Gastroesophageal sphincter (tissue), 4 donors: ENCODE measurements at regions not wholly inside any gene's neighbourhood (a gene's known extent, or its start where the extent isn't known, plus 50 kb on each side); places are given as distances from the start of the nearest gene placed in this dataset.

Experiments used
- ATAC-seq: fragments of 150-250 bp; one replicate; pipeline ENCODE4 v1.9.1; 2016; ENCODE audit warnings: mild to moderate bottlenecking, moderate library complexity
- H3K27ac ChIP-seq, 4 donors: fragments of 200-600 bp; sonication (generic) in 3 of 4; 1 replicate in 3 of 4; 2 replicates in 1 of 4; pipeline ENCODE4 v1.5.1; 2016 to 2019
- H3K27me3 ChIP-seq: fragments of 200-600 bp; sonication (generic); one replicate; pipeline ENCODE4 v1.5.1; 2019
- H3K36me3 ChIP-seq, 2 donors: fragments of 200-600 bp; sonication (generic); one replicate each; pipeline ENCODE4 v1.5.1; 2019; ENCODE audit warnings: control low read depth in 1 of 2
- H3K4me1 ChIP-seq, 3 donors: fragments of 200-600 bp; sonication (generic); 1 replicate in 2 of 3; 2 replicates in 1 of 3; pipeline ENCODE4 v1.5.1; 2016 to 2019; ENCODE audit warnings: control low read depth in 2 of 3
- H3K4me3 ChIP-seq, 2 donors: fragments of 200-600 bp; sonication (generic); one replicate each; pipeline ENCODE4 v1.5.1; 2019; ENCODE audit warnings: mild to moderate bottlenecking in 1 of 2, moderate library complexity in 1 of 2
- H3K9me3 ChIP-seq, 3 donors: fragments of 200-600 bp; sonication (generic); one replicate each; pipeline ENCODE4 v1.5.1; 2017 to 2019; ENCODE audit warnings: control low read depth in 2 of 3
- CTCF ChIP-seq, 4 experiments: fragments of 200-600 bp in 2 of 4; fragments of 450-650 bp in 2 of 4; sonication (generic) in 1 of 4; IDR thresholded peaks; one replicate each; pipeline ENCODE4 v1.5.1; 2017 to 2019; ENCODE audit warnings: antibody characterized with exemption in 4 of 4, mild to moderate bottlenecking in 2 of 4, moderate library complexity in 2 of 4
- EP300 ChIP-seq: sonication (generic); formaldehyde crosslinking; IDR thresholded peaks from one replicate; pipeline ENCODE4 v1.6.1; 2017; ENCODE audit warnings: antibody characterized with exemption, mild to moderate bottlenecking
- POLR2A ChIP-seq, 2 donors: fragments of 450-650 bp; IDR thresholded peaks; one replicate each; pipeline ENCODE4 v1.6.1; 2017; ENCODE audit warnings: antibody characterized with exemption in 2 of 2, mild to moderate bottlenecking in 2 of 2, moderate library complexity in 1 of 2
- POLR2AphosphoS5 ChIP-seq: sonication (generic); formaldehyde crosslinking; IDR thresholded peaks from one replicate; pipeline ENCODE4 v1.6.1; 2017; ENCODE audit warnings: antibody characterized with exemption
- WGBS, 2 donors: methylation state at CpG; one replicate each; pipeline ENCODE4 v1.1.5; 2018; ENCODE audit warnings: low coverage in 1 of 2; 5-methylcytosine and 5-hydroxymethylcytosine counted together

GRCh38 chr10:112083472-112083871, 100.1 kb downstream of the GPAM start:
- 80 to 85% methylated on average over 4 of the region's 4 CpGs for WGBS, 2 donors
- H3K4me3 ChIP-seq = no peak overlapping the region
- H3K36me3 ChIP-seq = no peaks in the 10 kb centered on the region
- no peaks in the 10 kb centered on the region for H3K9me3 ChIP-seq
- ATAC-seq = no peak
- no peak for TF ChIP-seq POLR2AphosphoS5
- no peak for TF ChIP-seq EP300
- no peak for TF ChIP-seq POLR2A (IDR thresholded peaks at IDR 0.05)
- TF ChIP-seq CTCF (IDR thresholded peaks at IDR 0.05) = no peak
- H3K4me1 ChIP-seq = peaks cover 0 to 17% (median 0%) of the 10 kb centered on the region in 3 donors
- no peak overlapping the region for H3K27ac ChIP-seq
- no peaks in the 10 kb centered on the region for H3K27me3 ChIP-seq

- H3K27ac ChIP-seq = no peak overlapping the region
- no peaks in the 10 kb centered on the region for H3K9me3 ChIP-seq
- no peaks in the 10 kb centered on the region for H3K36me3 ChIP-seq
- H3K27me3 ChIP-seq = no peaks in the 10 kb centered on the region
- TF ChIP-seq CTCF (IDR thresholded peaks at IDR 0.05) = no peak
- peaks cover 0 to 4% (median 0%) of the 10 kb centered on the region in 3 donors for H3K4me1 ChIP-seq
- H3K4me3 ChIP-seq = no peak overlapping the region
- ATAC-seq = no peak
- WGBS, 2 donors = 33 to 78% methylated on average over 1 to 3 of the region's 10 CpGs
Measured at GRCh38 chr10:112087953-112088456, 95.6 kb downstream of the GPAM start.

GRCh38 chr10:112091703-112092102, 91.9 kb downstream of the GPAM start:
- no peak for ATAC-seq
- Histone ChIP-seq H3K9me3 (no peaks in the 10 kb centered on the region), H3K27me3 (no peaks in the 10 kb centered on the region), H3K36me3 (no peaks in the 10 kb centered on the region), H3K27ac (no peak overlapping the region), H3K4me3 (no peak overlapping the region), H3K4me1 (no peaks in the 10 kb centered on the region)
- no peak for TF ChIP-seq CTCF (IDR thresholded peaks at IDR 0.05)
- TF ChIP-seq POLR2AphosphoS5 = no peak
- no peak for TF ChIP-seq POLR2A (IDR thresholded peaks at IDR 0.05)
- no peak for TF ChIP-seq EP300
- WGBS, 2 donors = 63 to 82% methylated on average over 1 of the region's 1 CpG

- no peaks in the 10 kb centered on the region for H3K9me3 ChIP-seq
- H3K27me3 ChIP-seq = no peaks in the 10 kb centered on the region
- TF ChIP-seq POLR2AphosphoS5 = no peak
- TF ChIP-seq POLR2A (IDR thresholded peaks at IDR 0.05) = no peak
- no peak for TF ChIP-seq EP300
- 60 to 100% methylated on average over 1 of the region's 1 CpG for WGBS, 2 donors
- no peaks in the 10 kb centered on the region for H3K4me1 ChIP-seq
- ATAC-seq = no peak
- H3K36me3 ChIP-seq = no peaks in the 10 kb centered on the region
- H3K27ac ChIP-seq = no peak overlapping the region
- no peak overlapping the region for H3K4me3 ChIP-seq
Measured at GRCh38 chr10:112092519-112092918, 91.0 kb downstream of the GPAM start.

- no peaks in the 10 kb centered on the region for H3K36me3 ChIP-seq
- no peak for TF ChIP-seq POLR2AphosphoS5
- no peak for TF ChIP-seq EP300
- no peak for TF ChIP-seq CTCF (IDR thresholded peaks at IDR 0.05)
- no peak for TF ChIP-seq POLR2A (IDR thresholded peaks at IDR 0.05)
- no peaks in the 10 kb centered on the region for H3K9me3 ChIP-seq
- 69 to 81% methylated on average over 3 of the region's 3 CpGs for WGBS, 2 donors
- H3K27ac ChIP-seq = no peak overlapping the region
- H3K4me3 ChIP-seq = no peak overlapping the region
- H3K27me3 ChIP-seq = no peaks in the 10 kb centered on the region
- no peak for ATAC-seq
- H3K4me1 ChIP-seq = no peaks in the 10 kb centered on the region
Measured at GRCh38 chr10:112094984-112095383, 88.6 kb downstream of the GPAM start.
